Urinary bladder (tissue), 3 donors: ENCODE measurements at regions not wholly inside any gene's neighbourhood (a gene's known extent, or its start where the extent isn't known, plus 50 kb on each side); places are given as distances from the start of the nearest gene placed in this dataset.
A peak's percentile ranks its signal among the peaks of the same experiment; 100 is the strongest.
"Not testable (repeated sequence)": the region's sequence is repeated elsewhere in the genome, so short reads cannot be mapped to it uniquely, and the experiment has no call there.

Experiments used
- DNase-seq: peaks from one replicate; pipeline ENCODE4 v3.0.0-alpha.2; 2015; ENCODE audit errors: extremely low spot score
- H3K27ac ChIP-seq: one replicate; pipeline ENCODE4 v1.5.1; 2013; ENCODE audit warnings: low read depth, mild to moderate bottlenecking, moderate library complexity
- H3K36me3 ChIP-seq: one replicate; pipeline ENCODE4 v1.6.1; 2013; ENCODE audit warnings: mild to moderate bottlenecking, moderate library complexity; ENCODE audit not compliant: insufficient read depth
- H3K4me1 ChIP-seq: one replicate; pipeline ENCODE4 v1.6.1; 2013; ENCODE audit warnings: mild to moderate bottlenecking, moderate library complexity; ENCODE audit not compliant: insufficient read depth
- H3K4me3 ChIP-seq: one replicate; pipeline ENCODE4 v1.5.1; 2013; ENCODE audit warnings: low read depth, low read length
- WGBS: extraction: QIAGEN DNeasy Blood & Tissue Kit; methylation state at CpG from one replicate; pipeline ENCODE4 v1.1.7; 2013; 5-methylcytosine and 5-hydroxymethylcytosine counted together
- donor health status: healthy with polysubstance abuse.
- donor health status: healthy.

- no peaks in the 10 kb centered on the region for H3K36me3 ChIP-seq
- 43% methylated on average over 21 of the region's 21 CpGs for WGBS
- H3K27ac ChIP-seq: no peak overlapping the region
- H3K4me1 ChIP-seq: peaks cover 4% of the 10 kb centered on the region
- no peak for DNase-seq
- H3K4me3 ChIP-seq: no peak overlapping the region
Observed at GRCh38 chr16:85199069-85199725, 86.9 kb upstream of the CIBAR2 start.

GRCh38 chr16:85199880-85200279 lies 87.6 kb upstream of the CIBAR2 start:
- no peak for DNase-seq
- 91% methylated on average over 9 of the region's 9 CpGs for WGBS
- Histone ChIP-seq H3K36me3 (no peaks in the 10 kb centered on the region), H3K4me3 (no peak overlapping the region), H3K27ac (no peak overlapping the region), H3K4me1 (peaks cover 4% of the 10 kb centered on the region)

- H3K27ac ChIP-seq: no peak overlapping the region
- peaks cover 4% of the 10 kb centered on the region for H3K4me1 ChIP-seq
- WGBS: 85% methylated on average over 17 of the region's 17 CpGs
Observed at GRCh38 chr16:85200471-85201278, 88.4 kb upstream of the CIBAR2 start.

GRCh38 chr16:85201574-85201973 lies 89.3 kb upstream of the CIBAR2 start:
- no peak overlapping the region for H3K27ac ChIP-seq
- no peak for DNase-seq
- WGBS: 78% methylated on average over 8 of the region's 8 CpGs
- H3K4me1 ChIP-seq: no peaks in the 10 kb centered on the region
- no peaks in the 10 kb centered on the region for H3K36me3 ChIP-seq
- H3K4me3 ChIP-seq: no peak overlapping the region

More at GRCh38 chr16:85200471-85201278, 88.4 kb upstream of the CIBAR2 start:
- no peak for DNase-seq
- no peak overlapping the region for H3K4me3 ChIP-seq
- H3K36me3 ChIP-seq: no peaks in the 10 kb centered on the region

- DNase-seq: no peak
- no peaks in the 10 kb centered on the region for H3K4me1 ChIP-seq
- no peak overlapping the region for H3K27ac ChIP-seq
- 58% methylated on average over 14 of the region's 14 CpGs for WGBS
- no peaks in the 10 kb centered on the region for H3K36me3 ChIP-seq
- H3K4me3 ChIP-seq: no peak overlapping the region
Observed at GRCh38 chr16:85202051-85202601, 89.9 kb upstream of the CIBAR2 start.

GRCh38 chr16:85202631-85203461 lies 90.6 kb upstream of the CIBAR2 start:
- no peaks in the 10 kb centered on the region for H3K36me3 ChIP-seq
- no peak overlapping the region for H3K4me3 ChIP-seq
- peak; percentile 32 for DNase-seq
- H3K4me1 ChIP-seq: no peaks in the 10 kb centered on the region
- no peak overlapping the region for H3K27ac ChIP-seq
- 47% methylated on average over 21 of the region's 21 CpGs for WGBS

- Histone ChIP-seq H3K27ac (no peak overlapping the region), H3K36me3 (no peaks in the 10 kb centered on the region), H3K4me3 (no peak overlapping the region), H3K4me1 (no peaks in the 10 kb centered on the region)
- 79% methylated on average over 5 of the region's 5 CpGs for WGBS
- DNase-seq: no peak
Observed at GRCh38 chr16:85203462-85203813, 91.2 kb upstream of the CIBAR2 start.

GRCh38 chr16:85204242-85205010 lies 92.2 kb upstream of the CIBAR2 start:
- Histone ChIP-seq H3K36me3 (no peaks in the 10 kb centered on the region), H3K4me1 (no peaks in the 10 kb centered on the region), H3K27ac (no peak overlapping the region), H3K4me3 (no peak overlapping the region)
- WGBS: 75% methylated on average over 7 of the region's 7 CpGs
- DNase-seq: no peak

- 87% methylated on average over 6 of the region's 6 CpGs for WGBS
- H3K4me1 ChIP-seq, H3K27ac ChIP-seq, DNase-seq, H3K36me3 ChIP-seq, H3K4me3 ChIP-seq: not testable (repeated sequence)
Observed at GRCh38 chr16:85205257-85205656, 93.0 kb upstream of the CIBAR2 start.

GRCh38 chr16:85205747-85206471 lies 93.6 kb upstream of the CIBAR2 start:
- Histone ChIP-seq H3K36me3 (no peaks in the 10 kb centered on the region), H3K27ac (no peak overlapping the region), H3K4me1 (no peaks in the 10 kb centered on the region), H3K4me3 (no peak overlapping the region)
- no peak for DNase-seq
- 42% methylated on average over 23 of the region's 23 CpGs for WGBS

GRCh38 chr16:85206472-85207356 lies 94.4 kb upstream of the CIBAR2 start:
- DNase-seq: peak; percentile 74
- no peaks in the 10 kb centered on the region for H3K36me3 ChIP-seq
- no peak overlapping the region for H3K27ac ChIP-seq
- 12% methylated on average over 31 of the region's 31 CpGs for WGBS
- H3K4me3 ChIP-seq: no peak overlapping the region
- H3K4me1 ChIP-seq: no peaks in the 10 kb centered on the region
